SK-N-DZ (cell line): ENCODE measurements at regions not wholly inside any gene's neighbourhood (a gene's known extent, or its start where the extent isn't known, plus 50 kb on each side); places are given as distances from the start of the nearest gene placed in this dataset.

ENCODE experiments used
- DNase-seq: peaks from one replicate; pipeline ENCODE4 v3.0.0-alpha.2; 2015; ENCODE audit warnings: low spot score

DNA sequence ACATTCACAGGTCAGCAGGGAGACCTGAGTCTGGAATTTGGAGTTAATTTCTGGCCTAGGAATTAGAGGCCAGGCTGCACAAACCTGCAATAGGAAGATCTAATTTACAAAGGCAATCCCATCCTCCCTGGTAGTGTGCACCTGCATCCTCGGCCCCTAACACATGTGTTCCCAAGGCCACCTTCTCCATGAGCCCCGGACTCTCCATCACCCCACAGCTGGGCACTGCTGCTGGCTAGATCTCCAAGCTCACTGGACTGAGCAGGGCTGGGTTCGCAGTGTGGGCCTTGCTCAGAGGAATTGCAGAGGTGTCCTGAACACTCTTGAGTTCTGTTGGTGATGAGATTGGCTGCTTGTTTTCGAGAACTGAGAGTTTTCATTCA lies 162.6 kb upstream of the TWIST2 start:
- no peak for DNase-seq

DNA sequence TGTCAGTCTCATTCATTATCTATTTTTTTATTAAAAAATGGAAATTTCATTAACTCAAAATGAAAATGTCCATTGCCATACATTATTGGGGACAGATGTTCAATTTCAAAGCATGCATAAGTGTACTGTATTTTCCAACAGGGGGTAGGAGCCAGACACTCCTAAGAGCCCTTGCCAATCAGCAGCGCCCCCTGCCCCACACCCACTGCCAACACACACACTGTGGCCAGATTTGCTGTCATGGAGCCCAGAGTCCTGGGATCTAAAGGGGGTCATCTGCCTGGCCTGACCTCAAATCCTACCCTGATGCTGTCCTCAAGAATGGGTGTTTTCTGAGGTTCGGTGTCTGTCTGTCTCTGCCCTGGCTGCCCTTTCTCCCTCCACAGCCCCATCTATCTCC lies 162.2 kb upstream of the TWIST2 start:
- no peak for DNase-seq

DNA sequence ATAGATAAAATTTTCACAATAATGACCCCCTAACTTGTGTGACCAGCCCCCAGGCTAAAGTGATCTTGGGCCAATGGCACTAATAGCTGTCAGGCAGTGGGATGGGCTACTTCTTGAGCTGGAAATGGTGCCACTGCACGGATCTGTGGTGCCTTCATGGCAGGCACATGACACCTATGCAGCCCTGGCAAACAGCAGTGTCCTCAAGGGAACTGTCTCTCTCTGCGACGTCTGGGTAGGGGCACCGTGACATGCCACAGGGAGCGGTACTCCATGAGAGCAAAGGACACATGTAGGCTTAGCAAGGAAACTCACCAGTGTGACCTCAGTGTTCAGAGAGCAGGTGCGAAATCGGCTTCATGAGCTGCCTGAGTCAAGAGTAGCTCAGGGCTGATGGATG lies 161.7 kb upstream of the TWIST2 start:
- DNase-seq = no peak

DNA sequence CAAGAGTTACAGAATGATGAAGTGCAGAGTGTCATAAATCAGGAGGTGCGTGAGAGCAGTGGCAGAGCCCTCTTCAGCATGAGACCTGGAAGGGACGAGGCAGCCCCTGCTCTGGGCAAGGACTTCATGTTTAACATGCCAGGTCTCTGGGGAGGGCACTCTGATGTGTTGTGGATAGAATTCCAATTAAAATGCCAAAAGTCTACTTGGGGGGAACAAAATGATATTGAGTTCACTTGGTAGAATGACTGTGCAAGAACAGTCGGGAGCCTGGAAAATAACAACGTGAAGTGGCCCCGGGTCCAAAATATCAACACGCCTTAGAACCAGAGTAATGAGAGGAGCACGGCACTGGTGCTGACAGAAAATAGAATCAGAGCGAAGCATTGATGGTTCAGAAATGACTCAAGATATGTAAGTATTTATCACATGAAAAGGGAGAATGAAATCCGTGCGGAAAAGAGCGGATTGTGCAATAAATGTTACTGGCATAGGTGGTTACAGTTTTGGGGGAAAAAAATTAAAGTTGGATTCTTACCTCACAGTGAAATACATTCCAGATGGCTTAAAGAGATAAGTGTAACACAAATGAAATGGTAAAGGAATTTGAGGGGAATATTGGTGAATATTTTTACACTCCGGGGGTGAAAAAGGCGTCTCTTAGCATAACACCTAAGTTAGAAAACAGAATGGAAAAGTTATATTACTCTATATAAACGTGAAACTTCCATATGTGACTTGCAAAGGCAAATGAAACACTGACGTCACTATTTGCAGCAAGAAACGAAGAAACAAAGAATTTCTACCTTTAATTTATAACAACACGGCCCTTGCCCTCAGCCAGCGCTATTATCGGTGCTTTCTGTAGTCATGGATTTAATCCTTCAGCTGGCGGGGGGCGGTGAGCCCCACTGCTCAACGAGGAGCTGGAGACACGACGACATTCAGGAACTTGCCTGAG lies 159.4 kb upstream of the TWIST2 start:
- DNase-seq = no peak

DNA sequence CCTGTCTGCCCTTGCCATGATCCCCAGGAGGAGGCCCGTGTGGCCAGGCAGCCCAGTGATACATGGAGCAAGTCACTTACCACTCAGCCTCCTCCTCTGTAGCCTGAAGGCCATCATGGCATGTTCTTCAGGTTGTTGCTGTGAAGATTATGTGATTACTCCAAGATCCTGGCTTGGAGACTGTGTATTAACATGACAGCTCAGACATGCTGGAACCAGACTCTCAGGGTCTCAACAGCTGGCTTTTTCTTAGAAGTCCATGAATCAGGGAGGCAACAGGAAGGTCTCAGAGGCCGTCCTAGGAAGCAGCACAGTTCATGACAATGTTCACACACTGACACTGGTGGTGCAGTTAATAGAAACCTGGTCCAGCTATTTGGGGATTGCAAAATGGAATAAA lies 158.6 kb upstream of the TWIST2 start:
- DNase-seq = no peak

DNA sequence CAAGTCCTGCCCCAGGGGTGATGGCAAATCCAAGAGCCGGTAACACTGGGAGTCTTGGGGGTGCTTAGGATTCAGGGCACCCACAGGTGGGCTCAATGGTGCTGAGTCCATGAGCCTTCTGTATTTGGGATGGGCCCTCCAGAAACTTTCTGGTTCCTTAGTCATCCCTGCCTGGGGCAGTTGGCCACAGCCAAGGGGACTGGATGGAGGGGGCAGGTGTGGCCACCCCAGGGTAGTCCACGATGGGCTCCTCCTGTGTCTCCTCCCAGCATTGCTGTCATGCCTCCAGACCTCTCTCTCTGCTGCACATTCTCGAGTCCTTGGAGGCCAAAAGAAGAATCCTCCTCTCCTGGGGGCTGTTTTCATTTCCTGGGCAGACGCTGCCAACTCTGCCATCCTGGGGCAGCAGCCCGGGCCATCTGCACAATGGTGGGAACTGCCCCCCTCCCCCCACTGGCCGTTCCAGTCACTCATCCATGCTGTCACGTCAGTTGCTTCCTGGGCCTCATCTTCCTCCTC lies 158.0 kb upstream of the TWIST2 start:
- no peak for DNase-seq

DNA sequence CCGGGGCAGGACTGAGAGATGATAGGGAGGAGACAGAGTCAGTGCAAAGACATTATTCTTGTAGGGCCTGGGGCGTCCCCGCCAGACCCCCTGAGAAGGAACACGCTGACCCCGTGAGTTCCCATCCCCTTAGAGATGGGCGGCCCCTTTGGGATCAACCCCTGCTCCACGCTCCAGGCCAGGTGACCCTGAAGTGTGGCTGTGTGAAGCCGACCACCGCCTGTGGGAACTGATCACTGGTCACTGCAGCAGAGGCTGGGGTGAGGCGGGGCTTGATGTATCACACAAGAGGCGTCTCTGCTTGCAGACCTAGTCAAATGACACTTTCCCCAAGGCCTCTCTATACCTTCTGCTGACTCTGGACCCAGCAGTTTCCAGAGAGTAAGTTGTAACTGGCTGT lies 157.4 kb upstream of the TWIST2 start:
- no peak for DNase-seq

DNA sequence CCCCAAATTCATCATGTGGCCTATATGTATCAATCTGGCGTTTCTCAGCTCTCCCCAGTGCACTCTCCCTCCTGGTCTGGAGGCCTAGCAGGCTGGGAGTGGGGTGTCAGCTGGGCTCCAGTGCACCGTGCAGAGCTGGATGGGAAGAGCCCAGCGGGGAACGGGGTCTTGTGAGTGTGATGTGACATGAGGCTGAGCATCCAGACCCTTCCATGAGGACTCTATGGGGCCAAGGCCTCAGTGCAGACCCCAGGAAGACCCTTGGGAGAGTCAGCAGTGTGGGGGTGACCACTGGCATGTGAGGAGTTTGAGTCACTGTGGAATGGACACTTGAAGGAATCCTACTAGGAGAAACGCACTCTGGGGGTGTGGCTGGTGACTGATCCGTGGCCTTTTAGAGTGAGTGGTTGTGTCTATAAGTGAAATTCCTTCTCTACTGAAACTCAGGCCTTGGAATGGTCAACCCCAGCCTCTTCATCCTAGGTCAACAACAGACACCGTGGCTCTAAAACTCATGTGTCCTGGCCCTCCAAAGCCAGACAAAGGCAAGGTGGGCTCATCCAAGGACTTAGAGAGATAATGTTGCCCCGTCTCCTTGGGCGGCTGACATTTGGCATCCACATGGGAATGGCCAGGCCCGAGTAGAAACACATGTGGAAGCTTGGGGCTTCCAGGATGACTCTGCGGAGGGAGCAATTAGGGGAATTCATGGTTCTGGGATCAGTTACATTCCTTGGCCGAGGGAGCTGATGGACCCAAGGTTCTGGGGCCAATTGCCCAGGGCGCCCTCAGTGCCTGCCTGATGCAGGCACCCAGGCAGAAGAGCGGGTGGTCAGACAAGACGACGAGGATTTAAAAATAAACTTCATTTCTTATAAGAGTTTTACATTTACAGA lies 156.0 kb upstream of the TWIST2 start:
- DNase-seq = no peak

DNA sequence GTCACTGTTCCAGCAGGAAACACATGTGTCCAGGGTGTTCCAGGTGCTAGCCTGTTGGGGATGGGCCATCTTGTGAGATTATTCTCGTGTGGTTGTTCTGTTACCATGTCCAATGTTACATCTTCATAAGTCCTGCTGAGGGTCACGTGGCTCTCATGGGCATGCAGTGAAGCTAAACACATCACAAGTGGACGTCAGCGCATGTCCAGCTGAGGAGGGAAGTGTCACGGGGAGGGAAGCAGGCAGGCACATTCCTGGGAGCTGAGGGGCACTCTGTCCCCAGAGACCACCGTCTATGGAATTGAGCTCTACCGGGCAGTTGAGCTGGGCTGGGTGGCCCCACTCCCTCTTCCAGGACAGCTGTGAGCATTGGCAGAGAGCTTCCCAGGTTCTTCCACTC lies 155.3 kb upstream of the TWIST2 start:
- no peak for DNase-seq

DNA sequence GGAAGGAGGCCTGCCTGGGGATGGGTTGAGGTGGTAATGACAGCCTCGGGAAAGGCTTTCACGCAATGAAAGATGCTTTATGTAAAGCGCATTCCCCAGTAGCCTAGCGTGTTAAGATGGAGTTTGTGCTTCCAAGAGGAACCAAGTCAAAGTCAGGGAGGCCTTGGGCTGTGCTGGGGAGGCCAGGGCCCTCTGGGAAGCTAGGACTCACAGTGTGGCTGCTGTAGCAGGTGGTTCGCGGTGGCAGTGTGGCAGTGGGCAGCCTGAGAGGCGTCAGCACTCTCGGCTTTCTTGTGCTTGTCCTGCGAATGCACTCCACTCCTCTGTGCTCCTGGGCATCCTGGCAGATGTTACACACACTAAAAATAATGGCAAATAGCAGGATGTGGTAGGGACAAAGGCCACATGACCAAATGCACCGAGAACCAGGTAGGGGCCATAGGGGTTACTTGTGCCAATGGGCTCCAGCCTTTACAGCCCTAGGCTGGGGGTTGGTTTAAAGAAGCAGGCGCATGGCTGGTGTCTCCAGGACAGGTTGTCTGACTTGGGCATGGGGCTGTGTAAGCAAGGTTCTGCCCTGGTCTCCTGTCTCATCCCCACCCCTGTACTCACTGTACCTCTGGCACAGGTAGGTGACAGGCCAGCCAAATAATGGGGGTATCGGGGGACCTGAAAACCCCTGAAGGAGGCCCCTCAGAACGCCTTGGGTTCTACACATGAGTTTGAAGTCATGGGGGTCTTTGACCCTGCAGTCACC lies 154.4 kb upstream of the TWIST2 start:
- DNase-seq = no peak

DNA sequence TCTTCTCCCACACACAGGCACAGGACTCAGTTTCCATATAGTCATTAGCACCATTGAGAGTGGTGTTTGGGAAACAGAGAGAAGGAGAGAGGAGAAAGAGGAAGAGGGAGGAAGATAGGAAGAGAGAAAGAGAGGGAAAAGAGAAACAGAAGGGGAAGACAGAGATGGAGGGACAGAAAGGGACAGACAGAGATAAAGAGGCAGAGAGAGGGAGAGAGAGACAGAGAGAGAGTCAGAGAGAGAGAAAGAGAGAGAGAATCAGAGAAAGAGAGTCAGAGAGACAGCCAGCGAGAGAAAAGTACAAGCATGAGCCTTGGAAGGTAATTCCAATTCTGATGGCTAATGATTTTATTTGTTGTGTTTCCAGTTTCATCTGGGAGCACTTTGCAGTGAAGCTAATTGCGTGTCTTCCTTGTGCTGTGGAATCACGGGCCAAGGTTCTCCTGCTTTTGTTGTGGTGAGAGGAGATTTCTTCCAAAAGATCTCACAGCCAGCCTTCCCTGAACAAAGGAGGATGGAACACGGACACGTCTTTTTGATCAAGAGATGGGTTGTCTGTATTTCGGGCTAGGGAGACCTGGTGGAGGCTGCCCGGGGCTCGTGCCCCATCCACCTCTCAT lies 153.6 kb upstream of the TWIST2 start:
- DNase-seq = no peak

DNA sequence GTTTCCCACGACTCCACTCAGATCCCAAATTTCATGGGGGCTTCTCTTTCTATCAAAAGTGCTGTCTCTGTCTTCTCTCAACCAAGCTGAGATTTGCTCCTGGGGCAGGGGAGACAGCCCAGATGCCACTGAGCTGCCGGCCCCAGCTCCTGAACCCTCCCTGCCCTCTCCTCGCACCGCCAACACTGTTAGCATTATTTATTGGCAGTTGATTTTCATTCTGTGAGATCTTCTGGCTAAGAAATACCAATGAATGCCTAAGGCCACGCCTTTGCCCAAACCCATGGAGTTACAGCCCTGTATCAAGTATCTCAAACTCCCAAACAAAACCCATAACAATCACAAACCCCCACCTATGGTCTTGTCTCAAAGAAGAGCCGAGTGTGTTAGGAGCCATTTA lies 153.0 kb upstream of the TWIST2 start:
- no peak for DNase-seq

DNA sequence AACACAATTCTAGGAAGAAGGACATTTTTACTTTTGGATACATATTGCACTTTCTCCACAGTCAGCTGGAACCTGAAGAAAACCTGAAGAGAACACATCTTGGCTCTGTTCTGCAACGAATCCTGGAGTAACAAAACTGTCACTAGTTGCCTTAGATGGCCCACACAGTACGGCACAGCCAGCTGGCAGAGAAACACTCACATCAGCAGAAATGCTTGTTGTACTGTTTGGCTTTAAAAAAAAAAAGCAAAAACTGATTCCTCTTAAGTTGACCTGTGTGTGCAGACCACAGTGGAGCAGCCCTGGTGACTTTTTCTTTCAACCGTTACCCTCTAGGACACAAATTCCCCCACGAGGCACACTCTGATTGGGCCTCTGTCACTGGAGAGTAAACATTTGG lies 152.3 kb upstream of the TWIST2 start:
- DNase-seq = no peak

DNA sequence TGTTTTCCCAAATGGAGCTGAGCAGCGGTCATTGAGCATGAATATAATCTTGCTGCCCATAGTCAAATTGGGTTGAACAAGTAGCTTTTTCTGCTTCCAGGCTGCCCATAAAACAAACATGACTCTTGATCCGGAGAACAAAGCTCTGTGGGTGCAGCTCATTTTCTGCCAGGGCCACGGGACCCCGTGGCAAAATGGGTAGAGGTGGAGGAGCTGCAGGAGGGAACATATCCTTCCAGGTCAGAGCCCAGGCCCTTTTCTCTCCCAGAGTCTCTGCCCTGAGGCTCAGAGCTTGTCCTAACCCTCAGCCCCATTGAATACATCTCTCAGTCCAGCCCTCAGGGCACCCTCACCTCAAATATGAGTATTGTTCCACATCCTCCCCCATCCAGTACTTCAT lies 151.6 kb upstream of the TWIST2 start:
- DNase-seq = no peak

DNA sequence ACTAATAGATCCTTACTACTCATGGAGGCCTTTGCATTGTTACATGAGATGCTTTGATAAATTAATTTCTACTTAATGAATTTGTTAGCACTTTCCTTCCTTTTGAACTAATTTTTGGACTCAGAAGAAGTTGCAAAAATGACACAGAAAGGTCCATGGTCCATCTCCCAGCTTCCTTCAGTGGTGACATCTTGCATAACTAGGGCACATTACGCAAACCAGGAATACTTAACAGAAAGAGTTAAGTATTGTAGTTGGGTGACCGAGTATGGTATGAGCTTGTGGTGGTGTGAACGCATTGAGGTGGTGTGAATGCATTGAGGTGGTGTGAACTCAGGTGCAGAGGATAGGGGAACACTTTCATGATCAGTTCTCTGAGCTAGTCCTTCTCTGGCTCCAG lies 151.1 kb upstream of the TWIST2 start:
- DNase-seq = no peak

DNA sequence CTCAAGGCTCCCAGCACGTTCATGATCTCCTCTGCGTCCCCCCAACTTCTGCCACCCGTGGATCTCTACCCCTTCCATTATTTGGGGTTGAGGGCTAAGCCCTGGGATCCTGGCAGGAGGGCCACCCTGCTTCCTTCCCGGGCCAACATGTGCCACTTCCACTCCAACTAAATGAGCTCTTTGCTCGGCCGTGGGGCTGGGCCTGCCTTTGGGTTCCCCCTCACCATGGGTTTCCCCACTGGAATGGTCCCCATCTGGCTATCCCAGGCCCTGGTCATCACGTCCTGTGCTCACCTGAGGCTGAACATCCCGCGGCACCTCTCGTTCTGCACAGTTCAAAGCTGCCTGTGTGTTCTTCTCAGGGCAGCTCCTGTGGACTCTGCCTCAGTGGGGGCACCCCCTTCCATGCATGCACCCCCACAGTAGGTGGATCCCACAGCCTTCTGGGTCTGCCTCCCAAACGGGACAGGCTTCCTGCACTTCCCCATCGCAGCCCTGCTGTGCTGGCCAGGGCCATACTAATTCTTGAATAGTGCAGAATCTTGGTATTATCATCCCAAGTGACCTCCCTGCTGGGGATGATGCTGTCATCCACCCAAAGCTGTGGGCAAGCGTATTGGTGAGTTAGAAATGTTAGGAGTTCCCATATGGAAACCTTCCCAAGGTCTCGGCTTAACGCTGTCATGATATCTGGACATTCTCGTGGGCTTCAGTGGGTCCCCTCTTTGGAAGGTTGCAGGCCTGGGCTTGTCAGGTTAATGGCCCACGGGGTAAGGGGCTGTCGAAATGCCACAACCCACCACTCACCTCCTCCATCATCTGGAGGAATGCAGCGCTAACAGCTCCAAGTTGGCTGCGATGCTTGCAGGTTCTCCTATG lies 150.5 kb upstream of the TWIST2 start:
- DNase-seq = no peak

DNA sequence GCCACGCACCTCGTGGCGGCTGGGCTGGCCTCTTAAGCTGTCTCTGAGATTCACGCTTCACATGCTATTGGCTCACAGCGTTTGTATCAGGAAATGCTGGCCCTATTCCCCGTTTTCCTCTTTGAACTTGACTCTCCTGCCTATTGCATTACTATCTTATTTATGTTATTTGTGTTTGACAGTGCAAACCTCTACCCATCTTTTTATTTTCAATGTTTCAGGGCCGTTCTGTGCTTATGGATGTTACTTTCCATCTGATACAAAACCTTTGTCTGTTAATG lies 149.9 kb upstream of the TWIST2 start:
- DNase-seq = no peak

DNA sequence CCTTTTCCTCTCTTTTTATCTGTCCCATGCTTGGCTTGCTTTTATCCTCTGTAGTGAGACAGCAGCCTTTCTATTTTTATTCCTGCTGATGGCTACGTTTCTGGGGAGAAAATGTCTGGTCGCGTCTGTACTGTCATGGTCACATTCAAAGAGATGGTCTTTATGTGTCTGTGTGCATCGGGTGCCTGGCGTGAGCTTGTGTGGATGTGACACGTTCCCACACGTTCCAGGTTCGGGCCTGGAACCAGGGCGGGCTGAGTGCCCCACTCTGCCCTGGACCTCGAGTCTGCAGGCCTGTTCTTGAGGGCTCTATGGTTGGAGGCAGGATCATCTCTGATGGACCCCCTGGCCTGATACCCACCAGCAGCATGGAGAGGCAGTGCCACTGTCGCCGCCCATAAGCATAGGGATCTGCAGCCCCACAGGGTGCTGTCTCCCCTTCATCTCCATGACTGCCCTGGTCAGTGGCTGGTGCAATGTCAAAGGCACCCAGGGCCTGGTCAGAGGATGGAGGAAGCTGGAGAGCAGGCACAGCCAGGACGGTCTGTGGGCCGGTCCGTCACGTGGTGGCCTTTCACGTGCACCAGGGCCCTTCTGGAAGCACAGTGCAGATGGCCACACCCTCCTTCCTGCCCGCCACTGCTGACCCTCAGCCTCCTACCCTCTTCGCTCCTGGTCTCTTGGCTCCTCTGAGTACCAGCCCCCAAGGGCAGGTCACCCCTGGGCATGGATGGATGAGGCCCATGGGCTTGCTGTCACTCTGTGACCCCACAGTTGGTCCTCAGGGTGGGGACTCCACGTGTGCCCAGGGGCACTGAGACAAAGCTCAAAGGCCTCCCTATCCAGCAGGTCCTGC lies 149.2 kb upstream of the TWIST2 start:
- no peak for DNase-seq

DNA sequence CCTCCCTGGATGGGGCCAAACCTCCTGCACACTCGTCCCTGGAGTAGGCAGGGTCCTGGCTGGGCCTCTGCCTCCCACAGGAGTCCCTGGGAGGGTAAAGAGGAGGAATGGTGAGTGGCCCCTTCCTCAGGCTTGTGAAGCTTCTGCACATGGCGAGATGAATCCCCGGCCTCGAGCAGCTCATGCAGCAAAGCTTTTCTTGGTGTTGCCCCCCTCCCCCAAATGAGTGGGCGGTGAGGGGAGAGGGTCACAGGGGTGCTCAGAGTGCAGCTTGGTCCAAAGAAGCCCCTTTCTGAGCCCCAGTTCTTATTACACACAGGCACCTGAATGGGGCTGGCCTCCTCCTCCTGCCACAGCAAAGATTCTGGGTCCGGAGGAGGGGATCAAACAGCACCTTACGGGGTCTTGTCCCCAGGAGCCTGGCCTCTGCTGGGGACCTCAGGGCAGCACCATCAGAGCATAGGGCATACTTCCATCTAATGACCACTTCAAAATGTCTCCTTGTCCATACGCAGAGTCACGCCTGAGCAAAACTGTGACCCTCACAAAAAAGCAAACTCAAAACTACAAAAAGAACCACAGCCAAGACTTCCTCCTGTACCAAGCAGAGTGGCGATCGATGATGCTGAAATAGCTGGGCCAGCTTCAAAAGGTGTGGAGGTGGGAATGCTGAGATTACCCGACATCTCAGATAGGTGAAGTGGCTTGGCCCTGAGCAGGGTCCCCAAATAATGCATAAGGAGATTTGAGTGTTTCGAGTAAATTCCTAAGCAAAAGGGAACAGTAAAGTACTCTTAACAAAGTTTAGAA lies 148.4 kb upstream of the TWIST2 start:
- no peak for DNase-seq
